A549 (cell line): ENCODE measurements at regions not wholly inside any gene's neighbourhood (a gene's known extent, or its start where the extent isn't known, plus 50 kb on each side); places are given as distances from the start of the nearest gene placed in this dataset.

Experiments
- CHD2 ChIP-seq: fragments of 150-350 bp; IDR thresholded peaks from 2 replicates; pipeline ENCODE4 v1.6.1; 2014; ENCODE audit warnings: low read length; ENCODE audit not compliant: partially characterized antibody
- EP300 ChIP-seq, 2 experiments: fragments of >200 bp; sonication (Bioruptor Twin); formaldehyde crosslinking; IDR thresholded peaks; 2 replicates in 1 of 2; 3 replicates in 1 of 2; pipeline ENCODE4 v1.6.1; 2016 to 2017
- POLR2A ChIP-seq: IDR thresholded peaks from 2 replicates; pipeline ENCODE4 v1.6.1; 2012; ENCODE audit warnings: mild to moderate bottlenecking, low read length
- RAD21 ChIP-seq, 2 experiments: fragments of >200 bp in 1 of 2; sonication (Bioruptor Twin) in 1 of 2; formaldehyde crosslinking in 1 of 2; IDR thresholded peaks in 1 of 2; conservative IDR thresholded peaks in 1 of 2; 2 replicates in 1 of 2; 3 replicates in 1 of 2; pipeline ENCODE4 v1.6.1; 2012 to 2018; ENCODE audit warnings: inconsistent platforms in 1 of 2
- RCOR1 ChIP-seq: fragments of 150-350 bp; IDR thresholded peaks from 2 replicates; pipeline ENCODE4 v1.6.1; 2014; ENCODE audit warnings: antibody characterized with exemption, low read length, low read depth
- TF ChIP-seq, protein P1 (sequence below): fragments of >200 bp; sonication (Bioruptor Twin); formaldehyde crosslinking; IDR thresholded peaks from 3 replicates; pipeline ENCODE4 v1.6.1; 2016
- TF ChIP-seq, protein P2 (sequence below): fragments of >200 bp; sonication (Bioruptor Twin); formaldehyde crosslinking; IDR thresholded peaks from 3 replicates; pipeline ENCODE4 v1.5.1; 2016
- TF ChIP-seq, protein P3 (sequence below): fragments of 150-350 bp; IDR thresholded peaks from 2 replicates; pipeline ENCODE4 v1.6.1; 2014; ENCODE audit warnings: low read depth, mild to moderate bottlenecking, low read length
- TF ChIP-seq, protein P4 (sequence below): fragments of 200-600 bp; sonication (generic); IDR thresholded peaks from 2 replicates; pipeline ENCODE4 v1.6.1; 2016; ENCODE audit warnings: antibody characterized with exemption, mild to moderate bottlenecking, moderate library complexity

DNA sequence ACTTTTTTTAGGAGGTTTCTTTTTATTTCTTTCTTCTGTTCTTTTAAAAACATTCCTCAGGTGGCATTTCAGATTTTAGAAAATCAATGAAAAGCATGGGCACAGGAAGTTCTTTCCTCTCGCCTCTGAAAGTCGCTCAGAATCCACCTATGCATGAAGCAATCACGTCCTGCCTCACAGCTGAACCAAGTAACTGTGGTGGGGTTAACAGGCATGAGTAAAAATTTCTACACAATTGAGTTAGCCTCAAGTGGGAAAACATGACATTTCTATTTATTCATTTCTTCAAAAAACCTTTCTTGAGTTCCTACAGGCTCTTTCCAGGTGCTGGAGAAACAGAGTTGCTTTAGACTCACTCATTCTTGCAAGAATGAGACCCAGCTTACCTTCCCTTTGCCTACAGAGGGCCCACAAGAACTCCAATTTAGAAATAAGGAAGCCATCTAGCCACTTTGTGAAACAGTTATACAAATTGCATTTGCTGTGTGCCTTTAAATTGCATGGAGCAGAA, 508.9 kb upstream of the PKN2 start:
- TF ChIP-seq EP300 (IDR thresholded peaks at IDR 0.05) (no peak), CHD2 (no peak), POLR2A (no peak), RAD21 (conservative IDR thresholded peaks at IDR 0.05 in 1 of 2, IDR thresholded peaks at IDR 0.05 in 1 of 2) (no peak), RCOR1 (no peak)
- TF ChIP-seq, protein P1, sequence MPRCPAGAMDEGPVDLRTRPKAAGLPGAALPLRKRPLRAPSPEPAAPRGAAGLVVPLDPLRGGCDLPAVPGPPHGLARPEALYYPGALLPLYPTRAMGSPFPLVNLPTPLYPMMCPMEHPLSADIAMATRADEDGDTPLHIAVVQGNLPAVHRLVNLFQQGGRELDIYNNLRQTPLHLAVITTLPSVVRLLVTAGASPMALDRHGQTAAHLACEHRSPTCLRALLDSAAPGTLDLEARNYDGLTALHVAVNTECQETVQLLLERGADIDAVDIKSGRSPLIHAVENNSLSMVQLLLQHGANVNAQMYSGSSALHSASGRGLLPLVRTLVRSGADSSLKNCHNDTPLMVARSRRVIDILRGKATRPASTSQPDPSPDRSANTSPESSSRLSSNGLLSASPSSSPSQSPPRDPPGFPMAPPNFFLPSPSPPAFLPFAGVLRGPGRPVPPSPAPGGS: no peak
- TF ChIP-seq, protein P2, sequence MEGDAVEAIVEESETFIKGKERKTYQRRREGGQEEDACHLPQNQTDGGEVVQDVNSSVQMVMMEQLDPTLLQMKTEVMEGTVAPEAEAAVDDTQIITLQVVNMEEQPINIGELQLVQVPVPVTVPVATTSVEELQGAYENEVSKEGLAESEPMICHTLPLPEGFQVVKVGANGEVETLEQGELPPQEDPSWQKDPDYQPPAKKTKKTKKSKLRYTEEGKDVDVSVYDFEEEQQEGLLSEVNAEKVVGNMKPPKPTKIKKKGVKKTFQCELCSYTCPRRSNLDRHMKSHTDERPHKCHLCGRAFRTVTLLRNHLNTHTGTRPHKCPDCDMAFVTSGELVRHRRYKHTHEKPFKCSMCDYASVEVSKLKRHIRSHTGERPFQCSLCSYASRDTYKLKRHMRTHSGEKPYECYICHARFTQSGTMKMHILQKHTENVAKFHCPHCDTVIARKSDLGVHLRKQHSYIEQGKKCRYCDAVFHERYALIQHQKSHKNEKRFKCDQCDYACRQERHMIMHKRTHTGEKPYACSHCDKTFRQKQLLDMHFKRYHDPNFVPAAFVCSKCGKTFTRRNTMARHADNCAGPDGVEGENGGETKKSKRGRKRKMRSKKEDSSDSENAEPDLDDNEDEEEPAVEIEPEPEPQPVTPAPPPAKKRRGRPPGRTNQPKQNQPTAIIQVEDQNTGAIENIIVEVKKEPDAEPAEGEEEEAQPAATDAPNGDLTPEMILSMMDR: no peak
- TF ChIP-seq, protein P3, sequence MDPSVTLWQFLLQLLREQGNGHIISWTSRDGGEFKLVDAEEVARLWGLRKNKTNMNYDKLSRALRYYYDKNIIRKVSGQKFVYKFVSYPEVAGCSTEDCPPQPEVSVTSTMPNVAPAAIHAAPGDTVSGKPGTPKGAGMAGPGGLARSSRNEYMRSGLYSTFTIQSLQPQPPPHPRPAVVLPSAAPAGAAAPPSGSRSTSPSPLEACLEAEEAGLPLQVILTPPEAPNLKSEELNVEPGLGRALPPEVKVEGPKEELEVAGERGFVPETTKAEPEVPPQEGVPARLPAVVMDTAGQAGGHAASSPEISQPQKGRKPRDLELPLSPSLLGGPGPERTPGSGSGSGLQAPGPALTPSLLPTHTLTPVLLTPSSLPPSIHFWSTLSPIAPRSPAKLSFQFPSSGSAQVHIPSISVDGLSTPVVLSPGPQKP: no peak
- TF ChIP-seq, protein P4, sequence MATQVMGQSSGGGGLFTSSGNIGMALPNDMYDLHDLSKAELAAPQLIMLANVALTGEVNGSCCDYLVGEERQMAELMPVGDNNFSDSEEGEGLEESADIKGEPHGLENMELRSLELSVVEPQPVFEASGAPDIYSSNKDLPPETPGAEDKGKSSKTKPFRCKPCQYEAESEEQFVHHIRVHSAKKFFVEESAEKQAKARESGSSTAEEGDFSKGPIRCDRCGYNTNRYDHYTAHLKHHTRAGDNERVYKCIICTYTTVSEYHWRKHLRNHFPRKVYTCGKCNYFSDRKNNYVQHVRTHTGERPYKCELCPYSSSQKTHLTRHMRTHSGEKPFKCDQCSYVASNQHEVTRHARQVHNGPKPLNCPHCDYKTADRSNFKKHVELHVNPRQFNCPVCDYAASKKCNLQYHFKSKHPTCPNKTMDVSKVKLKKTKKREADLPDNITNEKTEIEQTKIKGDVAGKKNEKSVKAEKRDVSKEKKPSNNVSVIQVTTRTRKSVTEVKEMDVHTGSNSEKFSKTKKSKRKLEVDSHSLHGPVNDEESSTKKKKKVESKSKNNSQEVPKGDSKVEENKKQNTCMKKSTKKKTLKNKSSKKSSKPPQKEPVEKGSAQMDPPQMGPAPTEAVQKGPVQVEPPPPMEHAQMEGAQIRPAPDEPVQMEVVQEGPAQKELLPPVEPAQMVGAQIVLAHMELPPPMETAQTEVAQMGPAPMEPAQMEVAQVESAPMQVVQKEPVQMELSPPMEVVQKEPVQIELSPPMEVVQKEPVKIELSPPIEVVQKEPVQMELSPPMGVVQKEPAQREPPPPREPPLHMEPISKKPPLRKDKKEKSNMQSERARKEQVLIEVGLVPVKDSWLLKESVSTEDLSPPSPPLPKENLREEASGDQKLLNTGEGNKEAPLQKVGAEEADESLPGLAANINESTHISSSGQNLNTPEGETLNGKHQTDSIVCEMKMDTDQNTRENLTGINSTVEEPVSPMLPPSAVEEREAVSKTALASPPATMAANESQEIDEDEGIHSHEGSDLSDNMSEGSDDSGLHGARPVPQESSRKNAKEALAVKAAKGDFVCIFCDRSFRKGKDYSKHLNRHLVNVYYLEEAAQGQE: no peak
